ENCODE measurements at regions not wholly inside any gene's neighbourhood (a gene's known extent, or its start where the extent isn't known, plus 50 kb on each side); places are given as distances from the start of the nearest gene placed in this dataset.

DNA sequence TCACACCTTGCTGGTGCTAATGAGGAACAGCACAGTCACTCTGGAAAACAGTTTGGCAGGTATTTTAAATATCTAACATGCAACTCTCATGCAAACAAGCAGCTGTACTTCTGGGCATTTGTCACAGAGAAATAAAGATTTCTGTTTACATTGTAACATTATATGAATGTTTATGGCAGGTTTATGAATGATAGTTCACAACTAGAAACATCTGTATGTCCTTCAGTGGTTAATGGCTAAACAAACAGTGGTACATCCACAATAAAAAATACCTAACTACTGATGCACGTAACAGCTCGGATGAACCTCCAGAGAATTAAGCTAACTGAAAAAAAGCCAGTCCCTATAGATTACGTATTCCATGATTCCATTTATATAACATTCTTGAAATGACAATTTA is 109.6 kb downstream of the GPR37 start:
- no peak for TF ChIP-seq EZH2phosphoT487 (conservative IDR thresholded peaks at IDR 0.05; ENCODE audit: low read length)
- TF ChIP-seq, protein P1, sequence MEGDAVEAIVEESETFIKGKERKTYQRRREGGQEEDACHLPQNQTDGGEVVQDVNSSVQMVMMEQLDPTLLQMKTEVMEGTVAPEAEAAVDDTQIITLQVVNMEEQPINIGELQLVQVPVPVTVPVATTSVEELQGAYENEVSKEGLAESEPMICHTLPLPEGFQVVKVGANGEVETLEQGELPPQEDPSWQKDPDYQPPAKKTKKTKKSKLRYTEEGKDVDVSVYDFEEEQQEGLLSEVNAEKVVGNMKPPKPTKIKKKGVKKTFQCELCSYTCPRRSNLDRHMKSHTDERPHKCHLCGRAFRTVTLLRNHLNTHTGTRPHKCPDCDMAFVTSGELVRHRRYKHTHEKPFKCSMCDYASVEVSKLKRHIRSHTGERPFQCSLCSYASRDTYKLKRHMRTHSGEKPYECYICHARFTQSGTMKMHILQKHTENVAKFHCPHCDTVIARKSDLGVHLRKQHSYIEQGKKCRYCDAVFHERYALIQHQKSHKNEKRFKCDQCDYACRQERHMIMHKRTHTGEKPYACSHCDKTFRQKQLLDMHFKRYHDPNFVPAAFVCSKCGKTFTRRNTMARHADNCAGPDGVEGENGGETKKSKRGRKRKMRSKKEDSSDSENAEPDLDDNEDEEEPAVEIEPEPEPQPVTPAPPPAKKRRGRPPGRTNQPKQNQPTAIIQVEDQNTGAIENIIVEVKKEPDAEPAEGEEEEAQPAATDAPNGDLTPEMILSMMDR (IDR thresholded peaks at IDR 0.05; ENCODE audit: insufficient read depth, low read length, poor library complexity, severe bottlenecking), result no peak
- Histone ChIP-seq H3K9me3 (ENCODE audit: insufficient read depth, low read length) (no peaks in the 10 kb centered on the region), H3K9ac (ENCODE audit: low read length) (no peak overlapping the region), H3K4me2 (ENCODE audit: low read depth, low read length, poor library complexity, severe bottlenecking) (no peak overlapping the region), H3K79me2 (ENCODE audit: insufficient read depth, low read length) (no peaks in the 10 kb centered on the region), H4K20me1 (ENCODE audit: low read depth, low read length) (no peaks in the 10 kb centered on the region), H2AFZ (ENCODE audit: low read depth, low read length, severe bottlenecking) (no peak overlapping the region), H3K27me3 (ENCODE audit: low read length) (no peaks in the 10 kb centered on the region), H3K27ac (ENCODE audit: low read depth, low read length) (no peak overlapping the region), H3F3A (ENCODE audit: insufficient read depth) (no peaks in the 10 kb centered on the region), H3K36me3 (ENCODE audit: low read length) (no peaks in the 10 kb centered on the region), H3K9me2 (replicated peaks; ENCODE audit: insufficient read depth, low read length) (no peaks in the 10 kb centered on the region), H3K4me3 (ENCODE audit: insufficient read depth, low read length, poor library complexity, severe bottlenecking) (no peak overlapping the region)

DNA sequence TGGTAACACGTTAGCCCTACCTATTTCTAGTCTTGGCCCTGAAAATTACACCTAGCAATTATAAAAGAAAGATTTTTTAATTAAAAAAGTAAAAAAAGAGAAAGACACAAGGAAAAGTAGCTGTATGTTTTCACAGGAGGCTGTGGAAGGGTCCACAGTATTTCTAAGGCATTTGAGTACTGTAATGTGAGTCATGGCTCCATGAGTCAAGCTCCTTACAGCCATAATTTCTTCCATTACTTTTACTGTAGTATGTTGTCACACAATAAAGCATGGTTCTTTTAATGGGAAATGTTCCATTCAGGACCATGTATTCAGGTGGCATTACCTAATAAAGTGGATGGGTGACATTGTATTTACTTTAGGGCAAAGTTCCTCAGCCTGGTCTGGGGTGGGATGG is 113.4 kb downstream of the GPR37 start:
- Histone ChIP-seq H3K9me3 (ENCODE audit: insufficient read depth, low read length) (no peaks in the 10 kb centered on the region), H3F3A (ENCODE audit: insufficient read depth) (no peaks in the 10 kb centered on the region), H3K9me2 (replicated peaks; ENCODE audit: insufficient read depth, low read length) (no peaks in the 10 kb centered on the region), H2AFZ (ENCODE audit: low read depth, low read length, severe bottlenecking) (no peak overlapping the region), H3K79me2 (ENCODE audit: insufficient read depth, low read length) (no peaks in the 10 kb centered on the region), H3K27ac (ENCODE audit: low read depth, low read length) (no peak overlapping the region), H3K4me2 (ENCODE audit: low read depth, low read length, poor library complexity, severe bottlenecking) (no peak overlapping the region), H4K20me1 (ENCODE audit: low read depth, low read length) (no peaks in the 10 kb centered on the region), H3K4me3 (ENCODE audit: insufficient read depth, low read length, poor library complexity, severe bottlenecking) (no peak overlapping the region), H3K9ac (ENCODE audit: low read length) (no peak overlapping the region), H3K27me3 (ENCODE audit: low read length) (no peaks in the 10 kb centered on the region), H3K36me3 (ENCODE audit: low read length) (no peaks in the 10 kb centered on the region)
- no peak for TF ChIP-seq EZH2phosphoT487 (conservative IDR thresholded peaks at IDR 0.05; ENCODE audit: low read length)
- TF ChIP-seq, protein P1 (IDR thresholded peaks at IDR 0.05; ENCODE audit: insufficient read depth, low read length, poor library complexity, severe bottlenecking), result no peak

DNA sequence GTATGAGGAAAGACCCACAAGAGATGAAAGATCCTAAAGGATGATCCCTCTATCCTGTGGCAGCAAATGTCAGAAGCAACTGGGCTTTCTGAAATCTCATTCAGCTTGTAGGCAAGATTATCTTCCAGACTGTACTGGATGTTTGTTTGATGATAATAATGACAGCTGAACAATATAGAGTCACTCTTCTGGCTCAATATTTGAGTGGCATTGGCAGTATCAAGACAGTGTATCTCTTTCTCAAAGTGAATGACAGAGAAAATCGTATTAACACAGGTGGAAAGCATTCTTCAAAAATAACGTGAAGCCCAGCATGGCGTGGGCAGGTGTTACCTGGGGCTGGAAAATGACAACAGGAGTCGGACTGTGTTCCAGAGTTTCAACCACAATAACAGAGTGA is 114.5 kb downstream of the GPR37 start:
- H3K36me3 ChIP-seq (ENCODE audit: low read length), result no peaks in the 10 kb centered on the region
- H3K27me3 ChIP-seq (ENCODE audit: low read length), result no peaks in the 10 kb centered on the region
- no peak overlapping the region for H3K4me2 ChIP-seq (ENCODE audit: low read depth, low read length, poor library complexity, severe bottlenecking)
- H2AFZ ChIP-seq (ENCODE audit: low read depth, low read length, severe bottlenecking), result no peak overlapping the region
- H3K79me2 ChIP-seq (ENCODE audit: insufficient read depth, low read length), result no peaks in the 10 kb centered on the region
- no peak for TF ChIP-seq EZH2phosphoT487 (conservative IDR thresholded peaks at IDR 0.05; ENCODE audit: low read length)
- TF ChIP-seq, protein P1 (IDR thresholded peaks at IDR 0.05; ENCODE audit: insufficient read depth, low read length, poor library complexity, severe bottlenecking), result no peak
- H3K9me3 ChIP-seq (ENCODE audit: insufficient read depth, low read length), result no peaks in the 10 kb centered on the region
- H4K20me1 ChIP-seq (ENCODE audit: low read depth, low read length), result no peaks in the 10 kb centered on the region
- no peak overlapping the region for H3K4me3 ChIP-seq (ENCODE audit: insufficient read depth, low read length, poor library complexity, severe bottlenecking)
- no peak overlapping the region for H3K27ac ChIP-seq (ENCODE audit: low read depth, low read length)
- no peaks in the 10 kb centered on the region for H3K9me2 ChIP-seq (replicated peaks; ENCODE audit: insufficient read depth, low read length)
- H3F3A ChIP-seq (ENCODE audit: insufficient read depth), result no peaks in the 10 kb centered on the region
- no peak overlapping the region for H3K9ac ChIP-seq (ENCODE audit: low read length)

All from SU-DHL-6 (cell line).